HCT116 (cell line): ENCODE measurements at regions not wholly inside any gene's neighbourhood (a gene's known extent, or its start where the extent isn't known, plus 50 kb on each side); places are given as distances from the start of the nearest gene placed in this dataset.

ENCODE experiments used
- CBX3 ChIP-seq: IDR thresholded peaks from 2 replicates; pipeline ENCODE4 v1.6.1; 2012; ENCODE audit warnings: low read depth
- FOSL1 ChIP-seq: IDR thresholded peaks from 2 replicates; pipeline ENCODE4 v1.6.1; 2012; ENCODE audit warnings: low read depth
- MAX ChIP-seq: IDR thresholded peaks from 2 replicates; pipeline ENCODE4 v1.6.1; 2012
- POLR2A ChIP-seq: IDR thresholded peaks from 2 replicates; pipeline ENCODE4 v1.7.0; 2011; ENCODE audit warnings: borderline replicate concordance; ENCODE audit not compliant: insufficient read depth, insufficient read length; ENCODE audit errors: extremely low read depth
- POLR2AphosphoS5 ChIP-seq: IDR thresholded peaks from 2 replicates; pipeline ENCODE4 v1.6.1; 2011; ENCODE audit warnings: mild to moderate bottlenecking, low read depth, low read length, moderate library complexity
- RAD21 ChIP-seq: IDR thresholded peaks from 2 replicates; pipeline ENCODE4 v1.6.1; 2012; ENCODE audit warnings: low read depth, mild to moderate bottlenecking
- TCF7L2 ChIP-seq: IDR thresholded peaks from 2 replicates; pipeline ENCODE4 v1.7.0; 2011; ENCODE audit warnings: borderline replicate concordance, inconsistent platforms; ENCODE audit not compliant: insufficient read depth, insufficient read length; ENCODE audit errors: extremely low read depth
- YY1 ChIP-seq: IDR thresholded peaks from 2 replicates; pipeline ENCODE4 v1.6.1; 2011; ENCODE audit warnings: low read length, low read depth, moderate library complexity, mild to moderate bottlenecking; ENCODE audit not compliant: insufficient replicate concordance; ENCODE audit errors: extremely low read depth
- ZBTB33 ChIP-seq: IDR thresholded peaks from 2 replicates; pipeline ENCODE4 v1.6.1; 2011; ENCODE audit warnings: mild to moderate bottlenecking, low read length, moderate library complexity; ENCODE audit not compliant: insufficient replicate concordance; ENCODE audit errors: extremely low read depth
- ZFX ChIP-seq: fragments of 450-650 bp; IDR thresholded peaks from 2 replicates; pipeline ENCODE4 v1.6.1; 2017
- TF ChIP-seq, protein P1 (sequence below), 3 experiments: fragments of 200-600 bp in 1 of 3; sonication (generic) in 1 of 3; IDR thresholded peaks in 2 of 3; conservative IDR thresholded peaks in 1 of 3; 2 replicates each; pipeline ENCODE4 v1.5.1; 2012 to 2017; ENCODE audit warnings: low read depth in 2 of 3, low read length in 2 of 3, antibody characterized with exemption in 1 of 3, borderline replicate concordance in 1 of 3, control low read depth in 1 of 3, mild to moderate bottlenecking in 1 of 3, mixed read lengths in 1 of 3, mixed run types in 1 of 3, moderate library complexity in 1 of 3; ENCODE audit not compliant: insufficient read depth in 1 of 3

- TF ChIP-seq POLR2A, result no peak
- no peak for TF ChIP-seq ZFX
- TF ChIP-seq POLR2AphosphoS5, result no peak
- no peak for TF ChIP-seq FOSL1
- TF ChIP-seq YY1, result no peak
- TF ChIP-seq MAX, result no peak
- TF ChIP-seq, protein P1, sequence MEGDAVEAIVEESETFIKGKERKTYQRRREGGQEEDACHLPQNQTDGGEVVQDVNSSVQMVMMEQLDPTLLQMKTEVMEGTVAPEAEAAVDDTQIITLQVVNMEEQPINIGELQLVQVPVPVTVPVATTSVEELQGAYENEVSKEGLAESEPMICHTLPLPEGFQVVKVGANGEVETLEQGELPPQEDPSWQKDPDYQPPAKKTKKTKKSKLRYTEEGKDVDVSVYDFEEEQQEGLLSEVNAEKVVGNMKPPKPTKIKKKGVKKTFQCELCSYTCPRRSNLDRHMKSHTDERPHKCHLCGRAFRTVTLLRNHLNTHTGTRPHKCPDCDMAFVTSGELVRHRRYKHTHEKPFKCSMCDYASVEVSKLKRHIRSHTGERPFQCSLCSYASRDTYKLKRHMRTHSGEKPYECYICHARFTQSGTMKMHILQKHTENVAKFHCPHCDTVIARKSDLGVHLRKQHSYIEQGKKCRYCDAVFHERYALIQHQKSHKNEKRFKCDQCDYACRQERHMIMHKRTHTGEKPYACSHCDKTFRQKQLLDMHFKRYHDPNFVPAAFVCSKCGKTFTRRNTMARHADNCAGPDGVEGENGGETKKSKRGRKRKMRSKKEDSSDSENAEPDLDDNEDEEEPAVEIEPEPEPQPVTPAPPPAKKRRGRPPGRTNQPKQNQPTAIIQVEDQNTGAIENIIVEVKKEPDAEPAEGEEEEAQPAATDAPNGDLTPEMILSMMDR (IDR thresholded peaks at IDR 0.05 in 2 of 3, conservative IDR thresholded peaks at IDR 0.05 in 1 of 3; ENCODE audit: borderline replicate concordance in 1 of 3, insufficient read depth in 1 of 3, low read depth in 2 of 3, low read length in 2 of 3), result no peak
- TF ChIP-seq TCF7L2, result no peak
- TF ChIP-seq CBX3, result no peak
- no peak for TF ChIP-seq ZBTB33
- no peak for TF ChIP-seq RAD21
Observed at GRCh38 chr1:96597218-96597617, 124.4 kb upstream of the PTBP2 start.
